BJ (cell line): ENCODE measurements at regions not wholly inside any gene's neighbourhood (a gene's known extent, or its start where the extent isn't known, plus 50 kb on each side); places are given as distances from the start of the nearest gene placed in this dataset.
A peak's percentile ranks its signal among the peaks of the same experiment; 100 is the strongest.

Source experiments
- CTCF ChIA-PET: fragments of 350-600 bp; formaldehyde crosslinking; extraction: SDS; loops from one replicate; lab custom pipeline; 2021; ENCODE audit warnings: antibody characterized with exemption, inconsistent platforms; lab: Yijun Ruan, JAX
- POLR2A ChIA-PET: fragments of 300-600 bp; sonication (Branson Sonifier 250); formaldehyde crosslinking; extraction: SDS; loops from one replicate; lab custom pipeline; 2021; ENCODE audit warnings: antibody characterized with exemption; lab: Charles Lee
- DNase-seq: peaks from one replicate; pipeline ENCODE4 v3.0.0-alpha.2; 2011; ENCODE audit warnings: low read depth
- H3K27me3 ChIP-seq: 2 replicates; pipeline ENCODE4 v1.6.0; 2011; ENCODE audit warnings: low read length; ENCODE audit not compliant: control insufficient read depth, insufficient read depth
- H3K36me3 ChIP-seq: 2 replicates; pipeline ENCODE4 v1.5.1; 2011; ENCODE audit warnings: low read length; ENCODE audit not compliant: control insufficient read depth, insufficient read depth
- H3K4me3 ChIP-seq: 2 replicates; pipeline ENCODE4 v1.5.1; 2011; ENCODE audit warnings: low read depth, mild to moderate bottlenecking, control low read depth, low read length
- CTCF ChIP-seq: IDR thresholded peaks from 2 replicates; pipeline ENCODE4 v1.5.1; 2011; ENCODE audit warnings: low read depth, mild to moderate bottlenecking, control low read depth, inconsistent platforms, low read length, moderate library complexity; ENCODE audit not compliant: insufficient read depth

- POLR2A ChIA-PET = no interaction called here
These were observed 137.4 kb downstream of the AEBP2 start for GRCh38 chr12:19576506-19577280.

GRCh38 chr12:19577281-19577530, 137.9 kb downstream of the AEBP2 start:
- DNase-seq = no peak
- H3K27me3 ChIP-seq = no peaks in the 10 kb centered on the region
- no peak overlapping the region for H3K4me3 ChIP-seq
- H3K36me3 ChIP-seq = no peaks in the 10 kb centered on the region
- no peak for TF ChIP-seq CTCF
- POLR2A ChIA-PET = no interaction called here
- CTCF ChIA-PET = no interaction called here

More at GRCh38 chr12:19576506-19577280, 137.4 kb downstream of the AEBP2 start:
- CTCF ChIA-PET = interaction anchor here (0.7 kb wide), 1 partner anchor 14 kb away, joined by 3 read pairs; no protein-coding TSS in a partner anchor
- H3K36me3 ChIP-seq = no peaks in the 10 kb centered on the region
- peak; percentile 39 for DNase-seq
- no peak overlapping the region for H3K4me3 ChIP-seq
- H3K27me3 ChIP-seq = no peaks in the 10 kb centered on the region
- TF ChIP-seq CTCF = no peak

GRCh38 chr12:19584732-19585131, 145.4 kb downstream of the AEBP2 start:
- no peaks in the 10 kb centered on the region for H3K36me3 ChIP-seq
- TF ChIP-seq CTCF = no peak
- ChIA-PET CTCF (no interaction called here), POLR2A (no interaction called here)
- no peak overlapping the region for H3K4me3 ChIP-seq
- H3K27me3 ChIP-seq = no peaks in the 10 kb centered on the region
- DNase-seq = no peak

GRCh38 chr12:19588951-19589350, 149.7 kb downstream of the AEBP2 start:
- CTCF ChIA-PET = interaction anchor here (1.2 to 2.1 kb wide), 2 partner anchors 13 to 14 kb away, joined by 3 to 6 read pairs; no protein-coding TSS in a partner anchor
- Histone ChIP-seq H3K27me3 (no peaks in the 10 kb centered on the region), H3K4me3 (no peak overlapping the region), H3K36me3 (no peaks in the 10 kb centered on the region)
- POLR2A ChIA-PET = no interaction called here
- TF ChIP-seq CTCF = no peak
- no peak for DNase-seq

- CTCF ChIA-PET = no interaction called here
- Histone ChIP-seq H3K4me3 (no peak overlapping the region), H3K27me3 (no peaks in the 10 kb centered on the region), H3K36me3 (no peaks in the 10 kb centered on the region)
- no peak for DNase-seq
- POLR2A ChIA-PET = no interaction called here
- no peak for TF ChIP-seq CTCF
These were observed 152.7 kb downstream of the AEBP2 start for GRCh38 chr12:19591951-19592350.
